HG03108 (cell line): ENCODE measurements at regions not wholly inside any gene's neighbourhood (a gene's known extent, or its start where the extent isn't known, plus 50 kb on each side); places are given as distances from the start of the nearest gene placed in this dataset.

Experiments
- ATAC-seq: cut with Tn5 transposase; IDR thresholded peaks from one replicate; pipeline ENCODE4 v1.9.1; 2021; ENCODE audit warnings: moderate library complexity; ENCODE audit not compliant: unreplicated experiment

GRCh38 chr12:39240587-39240986 is 202.3 kb downstream of the KIF21A start:
- no peak for ATAC-seq

- no peak for ATAC-seq
Observed at GRCh38 chr12:39239490-39240486, 203.1 kb downstream of the KIF21A start.

- no peak for ATAC-seq
Observed at GRCh38 chr12:39237004-39237403, 205.9 kb downstream of the KIF21A start.

GRCh38 chr12:39235990-39236767 is 206.7 kb downstream of the KIF21A start:
- no peak for ATAC-seq

- ATAC-seq, result no peak
Observed at GRCh38 chr12:39230086-39230485, 212.8 kb downstream of the KIF21A start.

GRCh38 chr12:39227218-39227617 is 215.7 kb downstream of the KIF21A start:
- ATAC-seq, result no peak

GRCh38 chr12:39224971-39225370 is 217.9 kb downstream of the KIF21A start:
- ATAC-seq, result no peak

GRCh38 chr12:39205969-39206368 is 237.0 kb downstream of the KIF21A start:
- ATAC-seq, result no peak

GRCh38 chr12:39199351-39199750 is 243.6 kb downstream of the KIF21A start:
- no peak for ATAC-seq

- ATAC-seq, result no peak
Observed at GRCh38 chr12:39188689-39189088, 254.2 kb downstream of the KIF21A start.

GRCh38 chr12:39186744-39187143 is 256.2 kb downstream of the KIF21A start:
- no peak for ATAC-seq

- ATAC-seq, result no peak
Observed at GRCh38 chr12:39178837-39179236, 264.1 kb downstream of the KIF21A start.

GRCh38 chr12:39176356-39176755 is 266.6 kb downstream of the KIF21A start:
- ATAC-seq, result no peak

GRCh38 chr12:39173726-39174125 is 268.3 kb upstream of the CPNE8 start:
- ATAC-seq, result no peak

- no peak for ATAC-seq
Observed at GRCh38 chr12:39165338-39165737, 259.9 kb upstream of the CPNE8 start.

- no peak for ATAC-seq
Observed at GRCh38 chr12:39161465-39162085, 256.2 kb upstream of the CPNE8 start.

- no peak for ATAC-seq
Observed at GRCh38 chr12:39157696-39158342, 252.4 kb upstream of the CPNE8 start.

- peak; percentile 63 for ATAC-seq
Observed at GRCh38 chr12:39145175-39145999, 240.0 kb upstream of the CPNE8 start.

- ATAC-seq, result no peak
Observed at GRCh38 chr12:39144613-39145061, 239.2 kb upstream of the CPNE8 start.

- ATAC-seq, result no peak
Observed at GRCh38 chr12:39138268-39138667, 232.9 kb upstream of the CPNE8 start.
